PC-3 (cell line): ENCODE measurements at regions not wholly inside any gene's neighbourhood (a gene's known extent, or its start where the extent isn't known, plus 50 kb on each side); places are given as distances from the start of the nearest gene placed in this dataset.
A peak's percentile ranks its signal among the peaks of the same experiment; 100 is the strongest.

Source experiments
- ATAC-seq: fragments of 200-7000 bp; cut with Tn5 transposase; 2 replicates; pipeline ENCODE4 v1.9.1; 2020; ENCODE audit warnings: mild to moderate bottlenecking, moderate library complexity
- BruUV-seq: library from RNA; stranded (reverse); fragments of 400-500 nt; replicated peaks from 2 replicates; lab custom pipeline; 2021; lab: Mats Ljungman, UMichigan
- CTCF ChIA-PET: fragments of 300-600 bp; sonication (Branson Sonifier 250); formaldehyde crosslinking; loops from one replicate; lab custom pipeline; 2022; ENCODE audit warnings: antibody characterized with exemption; lab: Charles Lee
- POLR2A ChIA-PET: fragments of 300-600 bp; sonication (Branson Sonifier 250); formaldehyde crosslinking; loops from one replicate; lab custom pipeline; 2022; ENCODE audit warnings: antibody characterized with exemption; ENCODE audit not compliant: unreplicated experiment; lab: Charles Lee
- DNase-seq: peaks from one replicate; pipeline ENCODE4 v3.0.0-alpha.2; 2015
- H2AFZ ChIP-seq: fragments of 300-600 bp; sonication (generic); 2 replicates; pipeline ENCODE4 v1.6.0; 2016; ENCODE audit warnings: antibody characterized with exemption, low read length
- H3F3A ChIP-seq: fragments of 300-600 bp; sonication (generic); one replicate; pipeline ENCODE4 v1.6.0; 2017; ENCODE audit warnings: antibody characterized with exemption, low read length, control low read depth, mild to moderate bottlenecking; ENCODE audit not compliant: unreplicated experiment
- H3K27ac ChIP-seq: fragments of 300-600 bp; sonication (generic); 2 replicates; pipeline ENCODE4 v1.5.1; 2016; ENCODE audit warnings: mild to moderate bottlenecking, low read length
- H3K27me3 ChIP-seq: fragments of 300-600 bp; sonication (generic); 2 replicates; pipeline ENCODE4 v1.6.1; 2016; ENCODE audit warnings: low read length, mixed read lengths
- H3K36me3 ChIP-seq: fragments of 300-600 bp; sonication (generic); 2 replicates; pipeline ENCODE4 v1.6.1; 2016; ENCODE audit warnings: low read depth, mixed run types, low read length, mixed read lengths
- H3K4me1 ChIP-seq: fragments of 300-600 bp; sonication (generic); 2 replicates; pipeline ENCODE4 v1.5.1; 2016; ENCODE audit warnings: low read length; ENCODE audit not compliant: insufficient read depth
- H3K4me2 ChIP-seq: fragments of 300-600 bp; sonication (generic); 2 replicates; pipeline ENCODE4 v1.6.0; 2016; ENCODE audit warnings: low read length
- H3K4me3 ChIP-seq: fragments of 300-600 bp; sonication (generic); 2 replicates; pipeline ENCODE4 v1.5.1; 2016; ENCODE audit warnings: mild to moderate bottlenecking, low read length, mixed read lengths
- H3K79me2 ChIP-seq: fragments of 300-600 bp; sonication (generic); 2 replicates; pipeline ENCODE4 v1.6.1; 2017; ENCODE audit warnings: low read length, mixed read lengths
- H3K9ac ChIP-seq: fragments of 300-600 bp; sonication (generic); 2 replicates; pipeline ENCODE4 v1.6.0; 2016; ENCODE audit warnings: mild to moderate bottlenecking, low read length
- H3K9me2 ChIP-seq: fragments of 300-600 bp; sonication (generic); replicated peaks from 2 replicates; pipeline ENCODE4 v1.6.1; 2016; ENCODE audit warnings: mixed run types, low read length, mixed read lengths
- H3K9me3 ChIP-seq: fragments of 300-600 bp; sonication (generic); 2 replicates; pipeline ENCODE4 v1.6.1; 2016; ENCODE audit warnings: low read length, mixed read lengths
- H4K20me1 ChIP-seq: fragments of 300-600 bp; sonication (generic); 2 replicates; pipeline ENCODE4 v1.6.1; 2016; ENCODE audit warnings: low read length, mixed read lengths
- CTCF ChIP-seq: fragments of 300-600 bp; sonication (generic); conservative IDR thresholded peaks from 2 replicates; pipeline ENCODE4 v1.5.1; 2017; ENCODE audit warnings: antibody characterized with exemption, low read depth, mild to moderate bottlenecking, low read length
- EZH2 ChIP-seq: fragments of 300-600 bp; sonication (generic); IDR thresholded peaks from one replicate; pipeline ENCODE4 v1.6.1; 2017; ENCODE audit warnings: antibody characterized with exemption, mild to moderate bottlenecking, low read length; ENCODE audit not compliant: unreplicated experiment
- EZH2phosphoT487 ChIP-seq: fragments of 300-600 bp; sonication (generic); IDR thresholded peaks from 2 replicates; pipeline ENCODE4 v1.6.1; 2018; ENCODE audit warnings: mild to moderate bottlenecking, antibody characterized with exemption, low read length, borderline replicate concordance
- intact Hi-C: fragments of 100-400 bp; cut with micrococcal nuclease; formaldehyde crosslinking; loops from 2 replicates; pipeline ENCODE4 v1.9.0; 2023

DNA sequence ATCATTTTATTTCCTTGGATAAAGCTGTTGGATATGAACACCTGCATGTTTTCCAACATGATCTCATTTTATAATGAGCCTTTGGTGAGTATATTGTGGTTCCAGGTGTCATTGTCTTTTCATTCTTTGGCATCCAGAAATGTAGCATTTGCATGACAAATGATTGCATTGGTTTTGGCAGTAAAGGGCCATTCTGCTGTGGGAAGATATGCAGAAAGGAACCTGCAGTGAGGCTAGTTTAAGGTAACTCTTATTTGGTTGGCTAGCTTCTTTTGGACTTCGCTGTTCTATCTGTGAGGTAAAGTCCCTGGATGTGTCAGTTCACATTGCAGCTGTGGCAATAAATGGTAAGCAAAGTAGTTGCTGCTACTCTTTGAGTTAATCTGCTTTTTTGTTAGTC, 343.0 kb downstream of the AMY1C start:
- H3K4me2 ChIP-seq: no peak overlapping the region
- no peaks in the 10 kb centered on the region for H3K9me3 ChIP-seq
- H4K20me1 ChIP-seq: no peaks in the 10 kb centered on the region
- no peak overlapping the region for H3K9ac ChIP-seq
- no peak for DNase-seq
- no peaks in the 10 kb centered on the region for H3K4me1 ChIP-seq
- POLR2A ChIA-PET: no interaction called here
- H3K4me3 ChIP-seq: no peak overlapping the region
- H3K36me3 ChIP-seq: no peaks in the 10 kb centered on the region
- intact Hi-C loops: no loop called here
- BruUV-seq: no TSS peak
- H3K27ac ChIP-seq: no peak overlapping the region
- no peak for TF ChIP-seq EZH2
- TF ChIP-seq EZH2phosphoT487: no peak
- TF ChIP-seq CTCF: no peak
- H3K79me2 ChIP-seq: no peaks in the 10 kb centered on the region
- H3K27me3 ChIP-seq: no peaks in the 10 kb centered on the region
- CTCF ChIA-PET: no interaction called here
- no peak for ATAC-seq
- no peaks in the 10 kb centered on the region for H3F3A ChIP-seq
- no peak overlapping the region for H2AFZ ChIP-seq
- no peaks in the 10 kb centered on the region for H3K9me2 ChIP-seq

- Histone ChIP-seq H3K4me1 (0 out of 2 replicates have a peak, but pooled peaks cover 5% of the 10 kb centered on the region), H4K20me1 (no peaks in the 10 kb centered on the region), H2AFZ (no peak overlapping the region), H3K27ac (no peak overlapping the region), H3K36me3 (no peaks in the 10 kb centered on the region), H3K9me3 (no peaks in the 10 kb centered on the region), H3F3A (no peaks in the 10 kb centered on the region), H3K27me3 (no peaks in the 10 kb centered on the region), H3K79me2 (no peaks in the 10 kb centered on the region), H3K4me2 (no peak overlapping the region), H3K4me3 (no peak overlapping the region), H3K9ac (no peak overlapping the region), H3K9me2 (no peaks in the 10 kb centered on the region)
- ChIA-PET POLR2A (no interaction called here), CTCF (no interaction called here)
- ATAC-seq (no peak), DNase-seq (no peak)
- no TSS peak for BruUV-seq
- intact Hi-C loops: no loop called here
- TF ChIP-seq EZH2phosphoT487 (no peak), EZH2 (no peak), CTCF (no peak)
Measured at GRCh38 chr1:104098837-104099236, 349.1 kb downstream of the AMY1C start.

GRCh38 chr1:104100115-104100514, 350.4 kb downstream of the AMY1C start:
- ChIA-PET POLR2A (no interaction called here), CTCF (interaction anchor here (0.6 kb wide), 1 partner anchor 610 kb away, joined by 4 read pairs; no protein-coding TSS in a partner anchor)
- peaks cover 7% of the 10 kb centered on the region; the same call in 1 of the 2 replicates for H3K27me3 ChIP-seq
- BruUV-seq: no TSS peak
- no peaks in the 10 kb centered on the region for H3F3A ChIP-seq
- H3K4me2 ChIP-seq: no peak overlapping the region
- DNase-seq: peak; percentile 45
- intact Hi-C loops: no loop called here
- peak; percentile 57 for ATAC-seq
- H2AFZ ChIP-seq: no peak overlapping the region; the same call in 1 of the 2 replicates
- 0 out of 2 replicates have a peak, but pooled peaks cover 5% of the 10 kb centered on the region for H3K4me1 ChIP-seq
- H3K27ac ChIP-seq: no peak overlapping the region
- H3K9me2 ChIP-seq: no peaks in the 10 kb centered on the region
- no peak overlapping the region for H3K9ac ChIP-seq
- no peaks in the 10 kb centered on the region for H3K79me2 ChIP-seq
- TF ChIP-seq EZH2phosphoT487: no peak
- no peaks in the 10 kb centered on the region for H4K20me1 ChIP-seq
- no peak overlapping the region for H3K4me3 ChIP-seq
- no peaks in the 10 kb centered on the region for H3K9me3 ChIP-seq
- no peaks in the 10 kb centered on the region for H3K36me3 ChIP-seq
